BE2C (cell line): ENCODE measurements at regions not wholly inside any gene's neighbourhood (a gene's known extent, or its start where the extent isn't known, plus 50 kb on each side); places are given as distances from the start of the nearest gene placed in this dataset.

ENCODE experiments used
- DNase-seq: peaks from one replicate; pipeline ENCODE4 v3.0.0-alpha.2; 2020
- H3K27me3 ChIP-seq: fragments of 250-450 bp; sonication (Bioruptor Pico); 2 replicates; pipeline ENCODE4 v1.5.1; 2020; ENCODE audit warnings: mild to moderate bottlenecking
- H3K36me3 ChIP-seq: fragments of 250-450 bp; sonication (Bioruptor Pico); 2 replicates; pipeline ENCODE4 v1.5.1; 2020; ENCODE audit warnings: mild to moderate bottlenecking
- H3K4me1 ChIP-seq: fragments of 250-450 bp; sonication (Bioruptor Pico); 2 replicates; pipeline ENCODE4 v1.5.1; 2020
- H3K4me3 ChIP-seq: 2 replicates; pipeline ENCODE4 v1.5.1; 2011; ENCODE audit warnings: low read depth, low read length
- H3K9me3 ChIP-seq: fragments of 250-450 bp; sonication (Bioruptor Pico); 2 replicates; pipeline ENCODE4 v1.5.1; 2020
- CTCF ChIP-seq: IDR thresholded peaks from 2 replicates; pipeline ENCODE4 v1.5.1; 2012; ENCODE audit warnings: mild to moderate bottlenecking, low read depth, low read length

GRCh38 chr2:8605351-8606065, 76.3 kb upstream of the ID2 start:
- no peak for DNase-seq
- H3K36me3 ChIP-seq, result no peaks in the 10 kb centered on the region
- 0 out of 2 replicates have a peak, but pooled peaks cover 2% of the 10 kb centered on the region for H3K4me1 ChIP-seq
- H3K9me3 ChIP-seq, result no peaks in the 10 kb centered on the region
- H3K27me3 ChIP-seq, result no peaks in the 10 kb centered on the region
- H3K4me3 ChIP-seq, result no peak overlapping the region
- no peak for TF ChIP-seq CTCF

- no peaks in the 10 kb centered on the region for H3K27me3 ChIP-seq
- no peaks in the 10 kb centered on the region for H3K36me3 ChIP-seq
- no peaks in the 10 kb centered on the region for H3K9me3 ChIP-seq
- 0 out of 2 replicates have a peak, but pooled peaks cover 2% of the 10 kb centered on the region for H3K4me1 ChIP-seq
- H3K4me3 ChIP-seq, result no peak overlapping the region
- DNase-seq, result no peak
- TF ChIP-seq CTCF, result no peak
These were observed 75.6 kb upstream of the ID2 start for GRCh38 chr2:8606226-8606625.

DNA sequence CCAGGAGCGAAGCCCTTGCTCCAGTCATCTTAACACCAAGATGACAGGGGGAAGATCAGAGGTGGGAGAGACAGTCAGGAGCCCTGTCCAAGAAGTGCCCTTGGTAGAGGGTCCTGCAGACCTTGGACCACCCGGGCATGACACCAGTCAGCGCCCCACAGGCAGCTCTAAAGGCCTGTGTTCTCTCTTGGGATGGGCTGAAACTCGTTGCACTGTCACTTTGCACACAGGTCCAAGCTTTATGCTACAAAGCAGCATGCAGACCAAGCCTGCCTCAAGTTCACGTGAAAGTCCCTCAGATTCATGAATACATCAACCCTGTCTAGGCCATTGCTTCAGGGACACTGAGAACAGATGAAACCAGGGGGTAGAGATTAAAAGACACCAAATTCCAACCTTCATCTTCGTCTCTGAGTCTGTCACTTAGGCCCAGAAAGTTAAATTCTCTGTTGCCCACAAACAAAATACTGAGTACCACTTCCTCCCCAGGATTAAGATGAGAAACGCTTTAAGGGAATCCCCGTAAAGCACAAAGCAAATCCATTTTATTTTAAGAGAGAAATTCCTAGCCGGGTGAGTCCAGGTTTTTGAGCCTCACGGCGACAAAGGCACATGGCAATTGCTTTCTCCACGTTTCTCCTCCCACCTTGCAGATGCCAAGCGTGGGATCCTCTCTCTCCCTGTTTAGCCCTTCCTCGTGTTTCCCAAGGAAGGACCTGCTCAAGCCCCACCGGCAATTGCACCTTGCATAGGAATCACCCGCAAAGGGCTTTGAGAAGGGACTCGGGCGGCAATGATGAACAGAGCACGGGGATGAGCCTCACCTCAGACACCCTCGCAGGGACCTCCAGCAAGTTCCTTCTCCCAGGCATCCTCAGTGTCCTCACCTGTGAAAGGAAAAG, 75.0 kb upstream of the ID2 start:
- 0 out of 2 replicates have a peak, but pooled peaks cover 2% of the 10 kb centered on the region for H3K4me1 ChIP-seq

GRCh38 chr2:8607606-8608005, 74.2 kb upstream of the ID2 start:
- no peak for TF ChIP-seq CTCF
- no peak for DNase-seq
- 0 out of 2 replicates have a peak, but pooled peaks cover 2% of the 10 kb centered on the region for H3K4me1 ChIP-seq
- H3K27me3 ChIP-seq, result no peaks in the 10 kb centered on the region
- H3K36me3 ChIP-seq, result no peaks in the 10 kb centered on the region
- H3K4me3 ChIP-seq, result no peak overlapping the region
- no peaks in the 10 kb centered on the region for H3K9me3 ChIP-seq

More for the DNA sequence above, 75.0 kb upstream of the ID2 start:
- H3K4me3 ChIP-seq, result no peak overlapping the region
- no peaks in the 10 kb centered on the region for H3K9me3 ChIP-seq
- H3K27me3 ChIP-seq, result no peaks in the 10 kb centered on the region
- TF ChIP-seq CTCF, result no peak
- no peak for DNase-seq
- no peaks in the 10 kb centered on the region for H3K36me3 ChIP-seq

DNA sequence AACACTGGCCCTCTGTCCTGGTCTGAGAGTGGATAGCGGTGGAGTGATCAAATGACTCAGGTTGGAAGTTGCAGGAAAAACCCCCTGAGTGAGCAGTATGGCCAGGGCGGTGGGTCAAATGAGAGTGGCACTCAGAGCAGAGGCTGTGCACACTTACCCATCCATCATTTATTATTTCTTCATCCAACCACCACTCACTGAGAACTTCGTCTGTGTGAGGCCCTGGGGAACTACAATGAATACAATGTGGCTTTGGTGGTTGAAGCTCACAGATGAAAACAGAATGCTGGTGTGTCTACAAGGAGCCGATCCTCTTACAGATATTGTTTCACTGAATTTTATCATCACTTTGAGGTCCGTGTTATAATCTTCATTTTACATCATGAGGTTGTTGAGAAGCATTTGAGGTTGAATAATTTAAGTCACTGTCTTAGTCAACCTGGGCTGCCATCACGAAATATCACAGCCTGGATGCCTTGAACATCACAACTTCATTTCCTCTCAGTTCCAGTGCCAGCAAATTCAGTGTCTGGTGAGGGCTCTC, 73.4 kb upstream of the ID2 start:
- H3K4me1 ChIP-seq, result 0 out of 2 replicates have a peak, but pooled peaks cover 2% of the 10 kb centered on the region
- no peaks in the 10 kb centered on the region for H3K9me3 ChIP-seq
- no peaks in the 10 kb centered on the region for H3K27me3 ChIP-seq
- no peak overlapping the region for H3K4me3 ChIP-seq
- DNase-seq, result no peak
- TF ChIP-seq CTCF, result no peak
- H3K36me3 ChIP-seq, result no peaks in the 10 kb centered on the region
